Loucy (cell line): ENCODE measurements at regions not wholly inside any gene's neighbourhood (a gene's known extent, or its start where the extent isn't known, plus 50 kb on each side); places are given as distances from the start of the nearest gene placed in this dataset.

Source experiments
- H2AFZ ChIP-seq: fragments of 200-600 bp; sonication (generic); 2 replicates; pipeline ENCODE4 v1.6.0; 2016; ENCODE audit warnings: antibody characterized with exemption, mild to moderate bottlenecking, low read length, moderate library complexity
- H3F3A ChIP-seq: fragments of 200-600 bp; 2 replicates; pipeline ENCODE4 v1.6.0; 2016; ENCODE audit warnings: antibody characterized with exemption, low read depth, mild to moderate bottlenecking
- H3K27me3 ChIP-seq: fragments of 200-600 bp; sonication (generic); 2 replicates; pipeline ENCODE4 v1.6.1; 2014; ENCODE audit warnings: low read length, mild to moderate bottlenecking; ENCODE audit not compliant: insufficient read depth, poor library complexity, severe bottlenecking
- H3K36me3 ChIP-seq: fragments of 200-600 bp; sonication (generic); 2 replicates; pipeline ENCODE4 v1.6.1; 2016; ENCODE audit warnings: low read length; ENCODE audit not compliant: insufficient read depth
- H3K4me1 ChIP-seq: fragments of 200-600 bp; sonication (generic); 2 replicates; pipeline ENCODE4 v1.5.1; 2014; ENCODE audit warnings: low read length, mild to moderate bottlenecking; ENCODE audit not compliant: insufficient read depth, poor library complexity, severe bottlenecking
- H3K4me2 ChIP-seq: fragments of 200-600 bp; sonication (generic); 2 replicates; pipeline ENCODE4 v1.6.0; 2014; ENCODE audit warnings: antibody characterized with exemption, low read length, low read depth, mild to moderate bottlenecking; ENCODE audit not compliant: poor library complexity, severe bottlenecking
- H3K4me3 ChIP-seq: fragments of 200-600 bp; sonication (generic); 2 replicates; pipeline ENCODE4 v1.5.1; 2014; ENCODE audit warnings: low read length, mild to moderate bottlenecking, mixed read lengths; ENCODE audit not compliant: poor library complexity, severe bottlenecking
- H3K79me2 ChIP-seq: fragments of 200-600 bp; sonication (generic); 2 replicates; pipeline ENCODE4 v1.6.1; 2014; ENCODE audit warnings: low read length; ENCODE audit not compliant: insufficient read depth
- H3K9ac ChIP-seq: fragments of 200-600 bp; sonication (generic); 2 replicates; pipeline ENCODE4 v1.6.0; 2014; ENCODE audit warnings: mild to moderate bottlenecking, low read depth, low read length, moderate library complexity; ENCODE audit not compliant: poor library complexity, severe bottlenecking
- H3K9me2 ChIP-seq: fragments of 200-600 bp; sonication (generic); replicated peaks from 2 replicates; pipeline ENCODE4 v1.6.1; 2016; ENCODE audit warnings: low read depth, low read length, mixed read lengths
- H3K9me3 ChIP-seq: fragments of 200-600 bp; sonication (generic); 2 replicates; pipeline ENCODE4 v1.6.1; 2014; ENCODE audit warnings: mild to moderate bottlenecking, antibody characterized with exemption, low read length, low read depth; ENCODE audit not compliant: insufficient read depth
- H4K20me1 ChIP-seq: fragments of 200-600 bp; sonication (generic); 2 replicates; pipeline ENCODE4 v1.6.0; 2014; ENCODE audit warnings: antibody characterized with exemption, low read length, mild to moderate bottlenecking; ENCODE audit not compliant: insufficient read depth, poor library complexity, severe bottlenecking
- EZH2phosphoT487 ChIP-seq: fragments of 200-600 bp; IDR thresholded peaks from 2 replicates; pipeline ENCODE4 v1.6.1; 2018; ENCODE audit warnings: antibody characterized with exemption, mild to moderate bottlenecking, moderate library complexity, borderline replicate concordance
- TF ChIP-seq, protein P1 (sequence below): fragments of 200-600 bp; sonication (generic); conservative IDR thresholded peaks from 2 replicates; pipeline ENCODE4 v1.5.1; 2014; ENCODE audit warnings: mild to moderate bottlenecking, antibody characterized with exemption, low read length

GRCh38 chr4:181443021-181443420 lies 800.2 kb upstream of the TENM3 start:
- Histone ChIP-seq H3K79me2 (no peaks in the 10 kb centered on the region), H3K4me3 (no peak overlapping the region), H3K9ac (no peak overlapping the region), H4K20me1 (no peaks in the 10 kb centered on the region), H3K27me3 (no peaks in the 10 kb centered on the region), H3K36me3 (no peaks in the 10 kb centered on the region), H3K9me3 (no peaks in the 10 kb centered on the region), H3F3A (no peaks in the 10 kb centered on the region), H3K4me2 (no peak overlapping the region), H3K9me2 (no peaks in the 10 kb centered on the region), H3K4me1 (no peaks in the 10 kb centered on the region), H2AFZ (no peak overlapping the region)
- TF ChIP-seq, protein P1, sequence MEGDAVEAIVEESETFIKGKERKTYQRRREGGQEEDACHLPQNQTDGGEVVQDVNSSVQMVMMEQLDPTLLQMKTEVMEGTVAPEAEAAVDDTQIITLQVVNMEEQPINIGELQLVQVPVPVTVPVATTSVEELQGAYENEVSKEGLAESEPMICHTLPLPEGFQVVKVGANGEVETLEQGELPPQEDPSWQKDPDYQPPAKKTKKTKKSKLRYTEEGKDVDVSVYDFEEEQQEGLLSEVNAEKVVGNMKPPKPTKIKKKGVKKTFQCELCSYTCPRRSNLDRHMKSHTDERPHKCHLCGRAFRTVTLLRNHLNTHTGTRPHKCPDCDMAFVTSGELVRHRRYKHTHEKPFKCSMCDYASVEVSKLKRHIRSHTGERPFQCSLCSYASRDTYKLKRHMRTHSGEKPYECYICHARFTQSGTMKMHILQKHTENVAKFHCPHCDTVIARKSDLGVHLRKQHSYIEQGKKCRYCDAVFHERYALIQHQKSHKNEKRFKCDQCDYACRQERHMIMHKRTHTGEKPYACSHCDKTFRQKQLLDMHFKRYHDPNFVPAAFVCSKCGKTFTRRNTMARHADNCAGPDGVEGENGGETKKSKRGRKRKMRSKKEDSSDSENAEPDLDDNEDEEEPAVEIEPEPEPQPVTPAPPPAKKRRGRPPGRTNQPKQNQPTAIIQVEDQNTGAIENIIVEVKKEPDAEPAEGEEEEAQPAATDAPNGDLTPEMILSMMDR, result no peak
- no peak for TF ChIP-seq EZH2phosphoT487

DNA sequence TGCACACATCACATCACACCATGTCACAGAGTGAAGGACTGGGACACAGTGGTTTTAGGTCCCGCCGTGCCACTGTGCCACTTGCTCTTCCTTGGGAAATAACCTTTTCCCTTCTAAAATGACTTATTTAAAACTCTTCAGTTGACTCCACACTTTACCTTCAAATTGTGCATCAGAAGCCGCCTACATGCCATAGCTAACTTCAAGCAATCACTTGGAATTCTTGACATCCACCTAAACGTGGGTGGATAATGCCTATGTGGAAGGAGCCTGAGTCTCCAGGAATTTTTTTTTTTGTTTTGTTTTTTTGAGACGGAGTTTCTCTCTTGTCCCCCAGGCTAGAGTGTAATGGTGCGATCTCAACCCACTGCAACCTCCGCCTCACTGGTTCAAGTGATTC lies 777.4 kb upstream of the TENM3 start:
- no peak overlapping the region for H3K9ac ChIP-seq
- H3K4me3 ChIP-seq, result no peak overlapping the region
- H3K79me2 ChIP-seq, result no peaks in the 10 kb centered on the region
- no peaks in the 10 kb centered on the region for H3K36me3 ChIP-seq
- no peak overlapping the region for H2AFZ ChIP-seq
- no peaks in the 10 kb centered on the region for H3K9me2 ChIP-seq
- no peaks in the 10 kb centered on the region for H3K4me1 ChIP-seq
- no peaks in the 10 kb centered on the region for H3K9me3 ChIP-seq
- H3F3A ChIP-seq, result no peaks in the 10 kb centered on the region
- H3K4me2 ChIP-seq, result no peak overlapping the region
- H4K20me1 ChIP-seq, result no peaks in the 10 kb centered on the region
- no peaks in the 10 kb centered on the region for H3K27me3 ChIP-seq
- TF ChIP-seq EZH2phosphoT487, result no peak
- TF ChIP-seq, protein P1, result no peak

GRCh38 chr4:181468451-181468850 lies 774.8 kb upstream of the TENM3 start:
- Histone ChIP-seq H3K9me2 (no peaks in the 10 kb centered on the region), H3K79me2 (no peaks in the 10 kb centered on the region), H3K36me3 (no peaks in the 10 kb centered on the region), H3K9ac (no peak overlapping the region), H3F3A (no peaks in the 10 kb centered on the region), H3K4me2 (no peak overlapping the region), H3K4me1 (no peaks in the 10 kb centered on the region), H3K27me3 (no peaks in the 10 kb centered on the region), H3K4me3 (no peak overlapping the region), H4K20me1 (no peaks in the 10 kb centered on the region), H2AFZ (no peak overlapping the region), H3K9me3 (no peaks in the 10 kb centered on the region)
- no peak for TF ChIP-seq EZH2phosphoT487
- TF ChIP-seq, protein P1, result no peak
